HG03558 (cell line): ENCODE measurements at regions not wholly inside any gene's neighbourhood (a gene's known extent, or its start where the extent isn't known, plus 50 kb on each side); places are given as distances from the start of the nearest gene placed in this dataset.
"Not testable (repeated sequence)": the region's sequence is repeated elsewhere in the genome, so short reads cannot be mapped to it uniquely, and the experiment has no call there.

ENCODE experiments used
- ATAC-seq: cut with Tn5 transposase; IDR thresholded peaks from one replicate; pipeline ENCODE4 v1.9.1; 2021; ENCODE audit warnings: moderate number of reproducible peaks; ENCODE audit not compliant: unreplicated experiment; ENCODE audit errors: extremely low read depth

DNA sequence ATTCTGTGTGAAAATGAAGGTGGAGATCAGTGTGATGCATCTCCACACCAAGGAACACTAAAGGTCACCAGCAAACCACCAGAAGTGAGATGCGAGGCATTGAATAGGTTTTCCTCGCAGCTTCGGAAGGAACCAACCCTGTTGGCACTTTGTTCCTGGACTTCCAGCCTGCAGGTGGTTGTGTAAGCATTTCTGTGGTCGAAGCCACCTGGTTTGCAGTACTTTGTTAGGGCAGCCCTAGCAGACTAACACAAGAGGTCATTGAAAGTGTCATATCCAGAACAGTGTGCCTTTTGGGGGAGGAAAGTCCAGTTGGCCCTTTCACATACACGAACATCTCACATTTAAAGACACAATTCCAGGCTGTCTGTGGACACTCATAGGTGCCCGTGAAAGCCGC, 237.2 kb upstream of the PLGLB1 start:
- ATAC-seq: not testable (repeated sequence)

DNA sequence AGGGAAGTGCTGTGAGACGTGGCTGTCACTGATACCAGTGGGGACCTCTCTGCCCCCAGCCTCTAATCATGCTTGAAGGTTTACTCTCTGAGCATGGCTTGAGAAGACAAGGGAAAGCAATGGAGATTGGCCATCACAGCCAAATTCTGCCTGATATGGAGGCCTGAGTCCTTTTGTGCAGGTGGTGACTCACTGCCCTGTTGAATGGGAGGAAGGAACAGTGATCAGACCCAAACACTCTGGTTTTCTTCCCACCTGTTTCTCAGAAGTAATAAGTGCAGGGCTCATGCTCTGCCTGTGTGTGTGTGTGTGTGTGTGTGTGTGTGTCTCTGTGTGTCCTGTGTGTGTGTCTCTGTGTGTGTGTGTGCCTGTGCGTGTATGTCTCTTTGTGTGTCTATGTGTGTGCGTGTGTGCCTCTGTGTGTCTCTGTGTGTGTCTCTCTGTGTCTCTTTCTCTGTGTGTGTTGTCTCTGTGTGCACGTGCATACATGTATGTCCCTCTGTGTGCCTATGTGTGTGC, 240.6 kb upstream of the PLGLB1 start:
- not testable (repeated sequence) for ATAC-seq

- not testable (repeated sequence) for ATAC-seq
Measured at GRCh38 chr2:87263868-87264518, 242.3 kb upstream of the PLGLB1 start.

GRCh38 chr2:87275192-87275591, 253.5 kb upstream of the PLGLB1 start:
- not testable (repeated sequence) for ATAC-seq

- not testable (repeated sequence) for ATAC-seq
Measured at GRCh38 chr2:87275974-87276629, 254.5 kb upstream of the PLGLB1 start.

DNA sequence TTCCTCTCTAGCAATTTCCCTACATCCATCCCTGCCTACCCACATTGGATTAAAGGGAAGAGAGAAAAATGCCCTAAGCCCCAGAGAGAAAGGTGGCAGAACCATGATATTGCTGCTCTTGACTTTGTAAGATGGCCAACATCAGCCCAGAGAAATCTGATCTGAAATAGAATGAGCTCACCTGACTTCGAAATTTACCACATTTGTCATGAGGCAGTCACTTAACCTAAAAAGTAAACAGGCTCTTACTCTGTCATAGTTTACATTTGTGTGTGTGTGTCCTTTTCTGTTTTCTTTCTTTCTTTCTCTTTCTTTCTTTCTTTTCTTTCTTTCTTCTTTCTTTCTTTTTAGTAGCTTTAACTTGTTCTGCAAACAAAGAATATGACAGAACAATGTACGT, 255.0 kb upstream of the PLGLB1 start:
- ATAC-seq: not testable (repeated sequence)

- not testable (repeated sequence) for ATAC-seq
Measured at GRCh38 chr2:87277734-87278133, 256.1 kb upstream of the PLGLB1 start.

DNA sequence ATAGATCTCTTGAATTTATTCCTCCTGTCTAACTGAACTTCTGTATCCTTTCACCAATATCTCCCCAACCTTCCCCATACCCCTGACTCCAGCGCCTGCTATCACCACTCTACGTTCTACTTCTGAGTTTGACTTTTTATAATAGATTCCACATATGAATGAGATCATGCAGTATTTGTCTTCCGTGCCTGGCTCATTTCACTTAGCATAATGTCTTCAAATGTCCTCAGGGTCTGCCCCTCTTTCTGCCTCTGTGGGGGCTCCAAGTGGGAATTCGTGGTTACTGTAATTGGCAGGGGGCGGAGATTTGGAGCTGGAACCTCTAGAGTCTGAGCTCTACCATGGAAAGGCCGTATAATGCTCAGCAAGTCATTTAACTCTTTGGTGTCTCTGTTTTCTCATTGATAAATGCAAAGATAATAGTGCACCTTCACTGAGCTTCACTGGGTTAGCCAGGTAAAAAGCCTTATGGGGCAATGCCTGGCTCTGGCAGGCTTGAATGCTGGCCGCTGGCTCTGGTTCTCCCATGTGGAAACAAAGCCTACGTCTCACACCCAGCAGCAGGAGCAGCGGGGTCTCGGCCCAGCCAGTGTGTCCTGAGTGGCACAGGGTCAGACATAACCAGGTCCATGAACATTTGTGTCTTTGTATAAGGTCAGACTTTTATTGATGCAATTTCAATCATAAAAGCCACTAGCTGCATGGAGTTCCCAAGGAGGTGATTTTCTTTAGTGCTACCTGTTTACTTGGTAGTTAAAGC, 259.1 kb upstream of the PLGLB1 start:
- not testable (repeated sequence) for ATAC-seq

- not testable (repeated sequence) for ATAC-seq
Measured at GRCh38 chr2:87283735-87284470, 262.3 kb upstream of the PLGLB1 start.

GRCh38 chr2:87284471-87284772, 262.8 kb upstream of the PLGLB1 start:
- ATAC-seq: not testable (repeated sequence)

GRCh38 chr2:87285139-87285538, 263.5 kb upstream of the PLGLB1 start:
- not testable (repeated sequence) for ATAC-seq

DNA sequence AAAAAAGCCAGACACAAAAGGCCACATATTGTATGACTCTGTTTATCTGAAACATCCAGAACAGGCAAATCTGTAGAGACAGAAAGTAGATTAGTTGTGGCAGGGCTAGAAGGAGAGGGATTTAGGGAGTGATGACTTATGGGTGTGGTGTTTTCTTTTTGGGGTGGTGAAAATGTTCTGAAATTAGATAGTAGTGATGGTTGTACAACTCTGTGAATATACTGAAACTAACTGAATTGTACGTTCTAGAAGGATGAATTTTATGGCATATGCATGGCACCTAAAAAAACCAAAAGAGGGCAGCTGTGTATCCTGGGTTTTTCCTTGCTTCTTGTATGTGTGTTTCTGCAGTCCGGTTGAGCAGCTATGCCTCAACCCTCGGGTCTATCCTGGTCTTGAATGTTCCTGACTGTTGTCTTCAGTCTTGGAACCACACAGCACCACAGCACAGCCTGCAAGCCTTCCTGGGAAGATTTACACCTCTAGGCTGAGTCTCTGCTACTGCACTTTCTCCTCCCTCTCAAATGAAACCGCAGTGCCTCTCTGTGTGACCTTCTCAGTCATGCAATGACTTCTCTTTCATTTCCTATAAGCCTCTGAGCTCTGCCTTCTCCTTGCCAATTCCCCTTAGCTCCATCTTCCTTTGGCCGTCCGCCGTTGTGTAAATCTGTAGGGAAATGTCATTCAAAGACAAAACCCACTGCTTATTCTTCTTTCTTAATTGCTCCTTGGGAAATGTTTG, 269.1 kb upstream of the PLGLB1 start:
- ATAC-seq: peak; percentile 46

- not testable (repeated sequence) for ATAC-seq
Measured at GRCh38 chr2:87291400-87292200, 270.0 kb upstream of the PLGLB1 start.

GRCh38 chr2:87293931-87294594, 272.4 kb upstream of the PLGLB1 start:
- not testable (repeated sequence) for ATAC-seq

DNA sequence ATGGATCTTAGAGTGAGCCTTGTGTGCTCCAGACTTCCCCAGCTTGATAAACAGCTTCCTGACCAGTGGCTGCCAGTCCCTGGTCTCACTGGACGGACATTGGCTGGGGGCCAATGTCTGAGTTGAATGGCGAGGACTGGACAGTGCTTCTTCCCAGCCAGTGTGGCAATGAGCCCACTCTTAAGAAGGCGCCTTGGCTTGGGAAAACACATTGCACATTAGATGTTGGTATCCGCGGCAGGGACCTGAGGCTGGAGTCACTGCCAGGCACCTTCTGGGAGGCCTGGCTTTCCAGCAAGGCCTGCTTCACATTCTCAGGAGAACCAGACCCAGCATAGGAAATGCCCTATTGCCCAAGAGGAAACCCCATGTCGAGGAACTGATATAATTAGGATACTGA, 273.5 kb upstream of the PLGLB1 start:
- ATAC-seq: not testable (repeated sequence)

- ATAC-seq: not testable (repeated sequence)
Measured at GRCh38 chr2:87301349-87301748, 279.7 kb upstream of the PLGLB1 start.

DNA sequence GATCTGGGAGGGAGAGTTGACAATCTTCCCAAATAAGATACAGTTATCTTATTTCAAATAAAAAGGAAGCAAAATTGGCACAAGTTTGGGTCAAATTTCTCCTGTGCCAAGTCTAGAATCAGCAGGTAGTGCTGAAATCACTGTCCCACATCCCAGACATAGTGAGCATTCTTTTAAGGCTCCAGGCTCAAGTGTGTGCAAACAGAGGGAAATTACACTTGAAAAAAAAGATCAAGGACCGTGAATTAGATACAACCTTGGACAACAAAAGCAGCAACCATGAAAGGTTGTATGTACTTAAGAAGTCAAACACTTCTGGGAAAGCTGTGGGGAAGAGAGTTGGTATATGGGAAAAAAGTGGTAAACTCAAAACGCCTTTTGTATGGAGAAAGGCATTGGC, 280.2 kb upstream of the PLGLB1 start:
- ATAC-seq: not testable (repeated sequence)

DNA sequence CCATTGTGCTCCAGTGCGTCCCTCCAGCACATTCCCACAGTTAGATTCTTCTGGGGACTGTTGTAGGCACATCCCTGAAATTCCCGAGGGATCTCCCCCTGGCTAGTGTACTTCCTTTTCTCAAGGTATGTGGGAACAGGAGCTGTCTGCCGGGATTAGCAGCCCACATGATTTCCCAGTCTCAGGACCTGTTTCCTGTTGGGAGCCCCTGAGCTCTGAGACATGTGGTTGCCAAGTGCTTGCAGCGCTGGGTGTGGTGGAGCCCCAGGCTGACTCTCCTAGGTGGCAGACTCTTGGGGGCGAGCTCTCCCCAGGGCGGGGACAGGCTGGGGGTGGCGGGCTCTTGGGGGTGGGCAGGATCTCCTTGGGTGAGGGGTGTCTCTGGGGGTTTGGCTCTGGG, 287.0 kb upstream of the PLGLB1 start:
- ATAC-seq: not testable (repeated sequence)
